ENCODE measurements at regions not wholly inside any gene's neighbourhood (a gene's known extent, or its start where the extent isn't known, plus 50 kb on each side); places are given as distances from the start of the nearest gene placed in this dataset.

DNA sequence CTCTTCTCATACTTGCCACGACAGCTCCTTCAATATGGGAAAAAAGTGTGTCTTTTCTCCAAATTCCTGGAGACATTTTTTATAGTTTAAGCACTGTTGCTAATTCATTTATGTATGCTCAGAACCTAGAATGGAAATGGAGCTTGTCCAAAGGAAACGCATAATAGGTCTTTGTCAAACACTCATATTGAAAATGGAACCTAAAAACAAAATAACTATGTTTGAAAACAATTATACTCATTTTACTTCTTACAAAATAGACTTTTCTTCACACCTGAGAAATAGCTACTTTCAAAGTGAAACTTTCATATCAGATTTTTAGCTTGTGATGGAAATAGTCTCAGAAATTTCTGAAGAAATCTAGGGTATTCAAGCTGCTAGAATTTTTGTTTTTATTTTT lies 529.7 kb upstream of the BOD1L1 start:
- Histone ChIP-seq H3K27me3 (replicated peaks in 1 of 7) (no peaks in the 10 kb centered on the region), H3K4me3 (no peak overlapping the region), H3K27ac (no peak overlapping the region), H3K9me3 (no peaks in the 10 kb centered on the region), H3K36me3 (no peaks in the 10 kb centered on the region), H3K4me1 (no peaks in the 10 kb centered on the region)
- no peak for DNase-seq
- WGBS, 5 donors: 74 to 85% (median 78%) methylated on average over 2 of the region's 2 CpGs
- TF ChIP-seq CTCF (IDR thresholded peaks at IDR 0.05 in 8 of 11, conservative IDR thresholded peaks at IDR 0.05 in 3 of 11): no peak
- no peak for TF ChIP-seq POLR2A (IDR thresholded peaks at IDR 0.05)
- no peak for TF ChIP-seq POLR2AphosphoS5 (IDR thresholded peaks at IDR 0.05)
- intact Hi-C loops (cut with DNase I; ENCODE audit: low total_unique reads): no loop called here

- no peak for TF ChIP-seq CTCF (IDR thresholded peaks at IDR 0.05 in 8 of 11, conservative IDR thresholded peaks at IDR 0.05 in 3 of 11)
- TF ChIP-seq POLR2AphosphoS5 (IDR thresholded peaks at IDR 0.05): peak in 1 of 3 donors; percentile 78
- TF ChIP-seq POLR2A (IDR thresholded peaks at IDR 0.05): peak in 1 of 3 donors; percentile 75
- Histone ChIP-seq H3K36me3 (no peaks in the 10 kb centered on the region), H3K27ac (peak overlapping the region in 5 of 8 donors; percentile 53 to 71 (median 65)), H3K4me3 (peak overlapping the region in 2 of 8 donors; percentile 32 to 60), H3K4me1 (peaks cover 0 to 18% (median 10%) of the 10 kb centered on the region in 6 donors), H3K9me3 (no peaks in the 10 kb centered on the region), H3K27me3 (replicated peaks in 1 of 7) (no peaks in the 10 kb centered on the region)
- intact Hi-C loops (cut with DNase I; ENCODE audit: low total_unique reads): no loop called here
- DNase-seq: no peak
- WGBS, 5 donors: 34 to 59% (median 54%) methylated on average over 3 of the region's 3 CpGs
Observed at GRCh38 chr4:14165222-14165920, 537.8 kb upstream of the BOD1L1 start.

GRCh38 chr4:14167876-14168510 lies 540.5 kb upstream of the BOD1L1 start:
- intact Hi-C loops (cut with DNase I; ENCODE audit: low total_unique reads): no loop called here
- Histone ChIP-seq H3K4me3 (peak overlapping the region in 2 of 8 donors; percentile 32 to 60), H3K27ac (peak overlapping the region in 2 of 8 donors; percentile 66 to 71), H3K4me1 (peaks cover 0 to 18% (median 10%) of the 10 kb centered on the region in 6 donors), H3K9me3 (no peaks in the 10 kb centered on the region), H3K36me3 (no peaks in the 10 kb centered on the region), H3K27me3 (replicated peaks in 1 of 7) (no peaks in the 10 kb centered on the region)
- no peak for TF ChIP-seq POLR2A (IDR thresholded peaks at IDR 0.05)
- TF ChIP-seq POLR2AphosphoS5 (IDR thresholded peaks at IDR 0.05): no peak
- no peak for TF ChIP-seq CTCF (IDR thresholded peaks at IDR 0.05 in 8 of 11, conservative IDR thresholded peaks at IDR 0.05 in 3 of 11)
- no peak for DNase-seq
- WGBS, 5 donors: 86 to 93% (median 89%) methylated on average over 8 of the region's 8 CpGs

DNA sequence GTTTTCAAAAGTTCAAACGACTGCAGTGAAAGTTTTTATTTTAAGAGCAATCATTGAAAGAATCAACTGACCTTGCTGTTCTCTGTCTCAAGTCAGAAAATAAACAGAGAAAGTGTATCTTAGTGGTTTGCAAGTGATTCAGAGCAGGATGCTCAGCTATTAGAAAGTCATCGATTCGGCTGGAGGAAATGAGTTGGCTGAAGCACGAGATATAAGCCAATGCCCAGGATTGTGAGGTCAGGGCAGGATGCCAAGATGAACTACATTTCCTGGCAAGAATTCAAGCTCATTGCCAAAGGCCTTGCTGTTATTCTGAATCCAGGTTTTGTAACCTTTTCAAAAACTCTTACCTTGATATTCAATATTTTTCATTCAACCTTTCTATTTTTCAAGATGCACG lies 541.4 kb upstream of the BOD1L1 start:
- TF ChIP-seq POLR2A (IDR thresholded peaks at IDR 0.05) (no peak), CTCF (IDR thresholded peaks at IDR 0.05 in 8 of 11, conservative IDR thresholded peaks at IDR 0.05 in 3 of 11) (no peak), POLR2AphosphoS5 (IDR thresholded peaks at IDR 0.05) (no peak)
- no peaks in the 10 kb centered on the region for H3K27me3 ChIP-seq (replicated peaks in 1 of 7)
- intact Hi-C loops (cut with DNase I; ENCODE audit: low total_unique reads): no loop called here
- DNase-seq: no peak
- peak overlapping the region in 2 of 8 donors; percentile 1 to 66 for H3K27ac ChIP-seq
- WGBS, 5 donors: 16 to 20% (median 18%) methylated on average over 5 of the region's 5 CpGs
- no peaks in the 10 kb centered on the region for H3K9me3 ChIP-seq
- peak overlapping the region in 2 of 8 donors; percentile 32 to 60 for H3K4me3 ChIP-seq
- H3K36me3 ChIP-seq: no peaks in the 10 kb centered on the region
- peaks cover 0 to 18% (median 10%) of the 10 kb centered on the region in 6 donors for H3K4me1 ChIP-seq

All from spleen (tissue), 11 donors.